ENCODE measurements at regions not wholly inside any gene's neighbourhood (a gene's known extent, or its start where the extent isn't known, plus 50 kb on each side); places are given as distances from the start of the nearest gene placed in this dataset.

DNA sequence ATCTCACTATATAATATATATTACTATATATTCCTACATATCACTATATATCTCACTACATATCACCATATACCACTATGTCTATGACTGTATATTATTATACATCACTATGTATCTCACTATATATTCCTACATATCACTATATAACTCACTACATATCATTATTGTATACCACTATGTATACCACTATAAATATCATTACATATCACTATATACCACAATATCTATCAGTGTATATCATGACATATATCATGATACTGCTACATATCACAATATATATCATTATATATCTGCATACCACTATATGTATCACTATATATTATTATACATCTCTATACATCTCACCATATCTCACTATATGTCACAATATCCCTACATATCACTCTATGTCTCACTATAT lies 121.5 kb downstream of the ASCL4 start:
- DNase-seq, result no peak
- H3K27me3 ChIP-seq, result no peaks in the 10 kb centered on the region
- no peak for TF ChIP-seq CTCF (IDR thresholded peaks at IDR 0.05)
- H3K36me3 ChIP-seq (replicated peaks in 1 of 2), result no peaks in the 10 kb centered on the region
- intact Hi-C loops (cut with DNase I), result no loop called here
- no peak overlapping the region for H3K27ac ChIP-seq
- H3K4me1 ChIP-seq (replicated peaks in 1 of 2), result no peaks in the 10 kb centered on the region
- H3K4me3 ChIP-seq, result no peak overlapping the region
- H3K9me3 ChIP-seq (replicated peaks in 1 of 3), result no peaks in the 10 kb centered on the region

DNA sequence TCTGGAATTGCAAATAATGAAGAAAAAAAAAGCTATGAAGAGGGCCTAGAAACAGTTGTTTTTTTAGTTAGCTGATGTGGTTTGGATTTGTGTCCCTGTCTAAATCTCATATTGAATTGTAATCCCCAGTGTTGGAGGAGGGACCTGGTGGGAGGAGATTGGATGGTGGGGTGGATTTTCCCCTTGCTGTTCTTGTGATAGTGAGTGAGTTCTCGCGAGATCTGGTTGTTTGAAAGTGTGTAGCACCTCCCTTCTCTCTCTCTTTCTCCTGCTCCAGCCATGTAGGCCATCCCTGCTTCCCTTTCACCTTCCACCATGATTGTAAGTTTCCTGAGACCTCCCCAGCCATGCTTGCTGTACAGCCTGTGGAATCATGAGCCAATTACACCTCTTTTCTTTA lies 126.1 kb downstream of the ASCL4 start:
- TF ChIP-seq POLR2A (IDR thresholded peaks at IDR 0.05) (no peak), CTCF (IDR thresholded peaks at IDR 0.05) (no peak)
- Histone ChIP-seq H3K4me1 (replicated peaks in 1 of 2) (peaks cover 0 to 8% of the 10 kb centered on the region in 2 donors), H3K36me3 (replicated peaks in 1 of 2) (no peaks in the 10 kb centered on the region), H3K9me3 (replicated peaks in 1 of 3) (no peaks in the 10 kb centered on the region), H3K4me3 (no peak overlapping the region), H3K27ac (no peak overlapping the region), H3K27me3 (peaks cover 15% of the 10 kb centered on the region)
- WGBS, 4 donors, result 68 to 91% (median 76%) methylated on average over 2 of the region's 2 CpGs
- intact Hi-C loops (cut with DNase I), result no loop called here
- DNase-seq, result no peak

GRCh38 chr12:107903341-107904061 lies 129.0 kb downstream of the ASCL4 start:
- Histone ChIP-seq H3K27ac (no peak overlapping the region), H3K36me3 (replicated peaks in 1 of 2) (no peaks in the 10 kb centered on the region), H3K27me3 (peaks cover 34% of the 10 kb centered on the region), H3K4me1 (replicated peaks in 1 of 2) (peaks cover 0 to 8% of the 10 kb centered on the region in 2 donors), H3K9me3 (replicated peaks in 1 of 3) (no peaks in the 10 kb centered on the region), H3K4me3 (peak overlapping the region in 1 of 4 donors; percentile 15)
- no peak for TF ChIP-seq POLR2A (IDR thresholded peaks at IDR 0.05)
- no peak for TF ChIP-seq CTCF (IDR thresholded peaks at IDR 0.05)
- WGBS, 4 donors, result 3 to 5% (median 4%) methylated on average over 21 to 46 of the region's 46 CpGs
- intact Hi-C loops (cut with DNase I), result no loop called here
- peak in 6 of 7 donors; percentile 33 to 63 (median 46) for DNase-seq

DNA sequence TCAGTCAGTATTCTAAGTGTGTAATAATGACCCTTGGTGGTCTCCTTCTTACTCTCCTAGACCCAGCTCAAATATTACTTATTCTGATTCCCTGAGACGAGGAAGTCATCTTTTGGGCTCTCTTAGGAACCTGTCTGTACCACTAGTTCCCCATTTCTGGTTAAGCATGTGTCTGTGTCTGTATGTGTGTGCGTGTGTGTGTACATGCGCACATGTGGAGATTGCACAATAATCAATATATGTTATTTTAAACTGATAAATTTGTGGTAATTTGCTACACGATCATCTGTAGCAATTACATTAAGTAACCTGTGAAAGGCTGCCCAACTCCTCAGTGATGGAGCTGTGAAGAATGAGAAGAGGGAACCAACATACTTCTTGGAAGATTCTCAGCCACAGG lies 132.2 kb downstream of the ASCL4 start:
- Histone ChIP-seq H3K27ac (no peak overlapping the region), H3K4me3 (no peak overlapping the region), H3K36me3 (replicated peaks in 1 of 2) (no peaks in the 10 kb centered on the region), H3K9me3 (replicated peaks in 1 of 3) (no peaks in the 10 kb centered on the region), H3K4me1 (replicated peaks in 1 of 2) (peaks cover 0 to 8% of the 10 kb centered on the region in 2 donors), H3K27me3 (peaks cover 54% of the 10 kb centered on the region)
- DNase-seq, result no peak
- intact Hi-C loops (cut with DNase I), result no loop called here
- TF ChIP-seq POLR2A (IDR thresholded peaks at IDR 0.05), result no peak
- WGBS, 4 donors, result 56 to 62% (median 59%) methylated on average over 4 of the region's 4 CpGs

- H3K27me3 ChIP-seq, result peaks cover 21% of the 10 kb centered on the region
- no peaks in the 10 kb centered on the region for H3K36me3 ChIP-seq (replicated peaks in 1 of 2)
- WGBS, 4 donors, result 2 to 8% (median 5%) methylated on average over 15 to 22 of the region's 22 CpGs
- H3K4me1 ChIP-seq (replicated peaks in 1 of 2), result no peaks in the 10 kb centered on the region
- peak; percentile 11 to 56 (median 34) for TF ChIP-seq CTCF (IDR thresholded peaks at IDR 0.05)
- TF ChIP-seq POLR2A (IDR thresholded peaks at IDR 0.05), result no peak
- intact Hi-C loops (cut with DNase I), result no loop called here
- no peak overlapping the region for H3K27ac ChIP-seq
- DNase-seq, result peak; percentile 18 to 57 (median 28)
- no peaks in the 10 kb centered on the region for H3K9me3 ChIP-seq (replicated peaks in 1 of 3)
- no peak overlapping the region for H3K4me3 ChIP-seq
These were observed 138.0 kb downstream of the ASCL4 start for GRCh38 chr12:107912421-107913004.

All from adrenal gland (tissue), 9 donors.